HG03039 (cell line): ENCODE measurements at regions not wholly inside any gene's neighbourhood (a gene's known extent, or its start where the extent isn't known, plus 50 kb on each side); places are given as distances from the start of the nearest gene placed in this dataset.
"Not testable (repeated sequence)": the region's sequence is repeated elsewhere in the genome, so short reads cannot be mapped to it uniquely, and the experiment has no call there.

Source experiments
- ATAC-seq: cut with Tn5 transposase; IDR thresholded peaks from one replicate; pipeline ENCODE4 v1.9.1; 2021; ENCODE audit warnings: mild to moderate bottlenecking, moderate library complexity; ENCODE audit not compliant: unreplicated experiment

GRCh38 chr13:90246687-90247345 lies 1100.7 kb upstream of the MIR17HG start:
- no peak for ATAC-seq

- no peak for ATAC-seq
Measured at GRCh38 chr13:90253806-90254205, 1093.7 kb upstream of the MIR17HG start.

- no peak for ATAC-seq
Measured at GRCh38 chr13:90254437-90254836, 1093.0 kb upstream of the MIR17HG start.

- no peak for ATAC-seq
Measured at GRCh38 chr13:90256746-90257145, 1090.7 kb upstream of the MIR17HG start.

GRCh38 chr13:90258129-90258528 lies 1089.4 kb upstream of the MIR17HG start:
- ATAC-seq = no peak

- ATAC-seq = no peak
Measured at GRCh38 chr13:90261343-90261742, 1086.1 kb upstream of the MIR17HG start.

GRCh38 chr13:90270226-90270625 lies 1077.3 kb upstream of the MIR17HG start:
- no peak for ATAC-seq

GRCh38 chr13:90272356-90272755 lies 1075.1 kb upstream of the MIR17HG start:
- no peak for ATAC-seq

- no peak for ATAC-seq
Measured at GRCh38 chr13:90276216-90276615, 1071.3 kb upstream of the MIR17HG start.

GRCh38 chr13:90278231-90278630 lies 1069.3 kb upstream of the MIR17HG start:
- ATAC-seq = not testable (repeated sequence)

GRCh38 chr13:90281709-90282108 lies 1065.8 kb upstream of the MIR17HG start:
- ATAC-seq = no peak

GRCh38 chr13:90287521-90287920 lies 1060.0 kb upstream of the MIR17HG start:
- ATAC-seq = no peak

- no peak for ATAC-seq
Measured at GRCh38 chr13:90293793-90294361, 1053.6 kb upstream of the MIR17HG start.

- no peak for ATAC-seq
Measured at GRCh38 chr13:90299238-90299637, 1048.2 kb upstream of the MIR17HG start.

- ATAC-seq = no peak
Measured at GRCh38 chr13:90300015-90300414, 1047.5 kb upstream of the MIR17HG start.

- ATAC-seq = no peak
Measured at GRCh38 chr13:90302107-90302506, 1045.4 kb upstream of the MIR17HG start.

- ATAC-seq = no peak
Measured at GRCh38 chr13:90305796-90306195, 1041.7 kb upstream of the MIR17HG start.

GRCh38 chr13:90307136-90307535 lies 1040.4 kb upstream of the MIR17HG start:
- no peak for ATAC-seq

GRCh38 chr13:90308249-90308648 lies 1039.2 kb upstream of the MIR17HG start:
- ATAC-seq = no peak

GRCh38 chr13:90311929-90312328 lies 1035.6 kb upstream of the MIR17HG start:
- ATAC-seq = no peak

GRCh38 chr13:90315061-90315460 lies 1032.4 kb upstream of the MIR17HG start:
- ATAC-seq = no peak

GRCh38 chr13:90320664-90321063 lies 1026.8 kb upstream of the MIR17HG start:
- no peak for ATAC-seq
